ENCODE measurements at regions not wholly inside any gene's neighbourhood (a gene's known extent, or its start where the extent isn't known, plus 50 kb on each side); places are given as distances from the start of the nearest gene placed in this dataset.

DNA sequence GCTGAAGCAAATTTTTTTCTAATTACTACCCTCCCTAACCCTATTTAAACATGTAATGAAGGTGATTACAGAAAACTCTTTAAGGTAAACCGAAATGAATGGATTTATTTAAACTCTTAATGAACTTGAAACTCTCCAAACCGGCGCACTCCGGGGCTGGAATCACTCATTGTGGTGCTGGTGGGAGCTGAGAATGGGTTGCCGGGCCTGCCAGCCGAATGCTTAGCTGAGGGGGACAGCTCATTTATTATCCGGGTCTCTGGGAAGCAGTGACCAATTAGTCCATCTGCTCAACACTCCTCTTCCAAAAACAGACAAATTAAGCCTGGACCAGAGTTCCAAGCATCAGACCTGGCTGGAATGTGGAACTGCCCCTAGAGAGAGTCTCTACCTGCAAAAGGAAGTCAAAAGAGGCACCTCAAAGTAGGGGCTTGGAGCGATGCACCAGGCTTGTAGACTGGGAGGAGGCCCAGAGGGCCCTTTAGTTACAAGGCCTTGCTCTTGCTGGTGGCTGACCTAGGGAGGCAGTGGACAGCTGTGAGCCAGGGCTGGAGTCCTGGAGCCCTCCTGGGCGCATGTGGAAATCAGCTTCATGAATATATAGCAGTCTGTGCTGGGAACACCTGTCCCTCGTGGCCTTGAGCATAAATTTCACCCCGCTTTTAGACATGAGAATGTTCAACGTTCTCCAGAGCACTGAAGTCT lies 320.7 kb downstream of the AJAP1 start:
- DNase-seq (ENCODE audit: low read depth in 2 of 2, low spot score in 1 of 2), result no peak

DNA sequence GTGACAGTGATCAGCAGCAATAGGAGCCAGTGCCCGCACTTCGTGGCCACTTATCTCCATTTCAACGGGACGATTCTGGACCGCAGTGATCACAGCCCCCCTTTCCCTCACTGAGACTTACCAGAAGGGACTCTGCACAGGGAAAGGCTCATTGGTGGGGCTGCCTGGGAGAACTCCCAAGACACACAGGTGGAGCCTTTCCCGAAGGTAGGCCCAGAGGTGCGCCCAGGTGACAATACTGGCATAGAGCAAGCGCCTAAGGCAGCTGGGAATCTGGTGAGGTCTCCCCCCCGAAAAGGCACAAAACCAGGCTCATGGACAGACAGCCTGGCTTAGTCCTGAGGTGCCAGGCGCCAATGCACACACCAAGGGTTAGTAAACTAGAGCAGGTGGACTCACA lies 318.9 kb downstream of the AJAP1 start:
- DNase-seq (ENCODE audit: low read depth in 2 of 2, low spot score in 1 of 2), result no peak

DNA sequence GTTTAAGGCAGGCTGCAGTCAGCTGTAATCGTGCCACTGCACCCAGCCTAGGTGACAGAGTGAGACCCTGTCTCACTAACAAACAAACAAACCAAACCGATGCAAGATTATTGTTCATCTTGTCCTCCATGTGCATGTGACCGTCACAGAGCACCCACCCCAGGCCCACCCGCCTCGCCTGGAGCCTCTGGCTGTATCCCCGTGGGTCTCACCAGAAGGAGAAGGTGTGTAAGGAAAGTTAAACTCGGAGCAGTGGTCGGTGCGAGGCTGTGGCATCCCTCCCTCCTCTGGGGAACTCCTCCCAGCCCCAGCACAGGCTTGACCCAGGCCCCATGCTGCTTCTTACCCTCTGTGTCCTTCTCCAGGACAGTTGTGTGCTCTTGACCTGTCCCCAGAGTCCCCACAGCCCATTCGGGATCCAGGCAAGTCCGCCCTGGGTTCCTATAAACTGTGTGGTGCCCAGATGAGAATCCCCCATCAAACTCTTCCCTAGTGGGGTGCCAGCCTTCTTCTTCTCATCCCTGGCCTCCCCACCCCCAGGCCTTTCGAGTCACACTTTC lies 318.4 kb downstream of the AJAP1 start:
- DNase-seq (ENCODE audit: low read depth in 2 of 2, low spot score in 1 of 2), result no peak

GRCh38 chr1:4971666-4972065 lies 317.3 kb downstream of the AJAP1 start:
- DNase-seq (ENCODE audit: low read depth in 2 of 2, low spot score in 1 of 2), result no peak

GRCh38 chr1:4970532-4970931 lies 316.1 kb downstream of the AJAP1 start:
- no peak for DNase-seq (ENCODE audit: low read depth in 2 of 2, low spot score in 1 of 2)

DNA sequence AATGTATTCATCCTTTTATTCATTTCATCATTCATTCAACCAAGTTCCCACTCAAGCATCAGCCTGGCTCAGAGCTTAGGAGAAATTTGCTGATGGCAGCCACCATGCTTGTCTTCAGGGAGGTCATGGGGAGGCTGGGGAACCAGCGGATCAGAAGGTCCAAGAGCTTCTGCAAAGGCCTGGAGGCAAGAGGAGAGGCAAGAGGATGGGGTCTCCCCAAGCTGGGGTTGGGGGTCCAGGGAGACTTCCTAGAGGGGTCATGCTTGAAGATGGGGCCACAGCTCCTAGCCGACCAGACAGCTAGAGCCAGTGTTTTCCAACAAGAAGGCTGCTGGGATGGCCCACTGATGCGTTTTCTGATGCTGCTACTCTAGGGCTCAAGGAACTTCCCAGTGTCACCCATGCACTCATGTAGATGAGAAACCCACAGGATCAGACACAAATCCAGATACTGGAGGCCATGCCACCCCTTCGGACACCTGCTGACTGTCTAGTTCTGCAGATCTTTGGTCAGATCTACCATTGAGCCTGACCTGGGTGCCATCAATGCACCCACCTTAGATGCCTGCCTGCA lies 315.2 kb downstream of the AJAP1 start:
- DNase-seq (ENCODE audit: low read depth in 2 of 2, low spot score in 1 of 2), result no peak

DNA sequence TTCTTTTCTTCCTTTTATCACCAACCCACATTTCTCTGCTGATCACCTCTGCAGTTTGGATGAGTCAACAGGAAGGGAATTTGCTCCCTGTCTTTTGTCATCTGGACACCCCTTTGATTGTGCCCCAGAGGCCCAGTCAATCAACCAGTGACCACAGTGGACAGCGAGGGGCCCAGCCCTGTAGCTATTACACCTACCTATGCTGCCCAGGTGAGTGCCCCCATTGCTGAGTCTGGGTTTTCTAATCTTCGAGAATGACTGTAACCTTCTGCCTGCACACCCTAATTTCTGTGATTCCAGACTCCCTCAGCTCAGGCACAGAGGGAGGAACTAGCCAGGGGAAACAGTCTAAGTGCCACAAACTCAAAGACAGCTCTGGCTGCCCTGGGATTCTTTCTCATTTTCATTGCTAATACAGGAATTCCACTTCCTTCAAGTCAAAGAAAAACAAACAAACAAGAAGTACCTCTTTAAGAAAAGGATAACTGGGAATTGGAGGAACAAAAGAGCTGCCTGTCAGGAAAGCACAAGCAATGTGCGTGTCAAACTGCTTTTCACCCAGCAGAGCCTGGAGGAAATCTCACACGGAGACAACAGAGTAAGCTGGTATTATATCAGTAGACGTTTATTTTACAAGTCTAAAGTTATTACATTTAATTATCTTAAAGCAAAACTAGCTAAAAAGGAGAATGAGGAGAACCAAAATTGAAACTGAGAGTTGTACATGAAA lies 311.1 kb downstream of the AJAP1 start:
- no peak for DNase-seq (ENCODE audit: low read depth in 2 of 2, low spot score in 1 of 2)

DNA sequence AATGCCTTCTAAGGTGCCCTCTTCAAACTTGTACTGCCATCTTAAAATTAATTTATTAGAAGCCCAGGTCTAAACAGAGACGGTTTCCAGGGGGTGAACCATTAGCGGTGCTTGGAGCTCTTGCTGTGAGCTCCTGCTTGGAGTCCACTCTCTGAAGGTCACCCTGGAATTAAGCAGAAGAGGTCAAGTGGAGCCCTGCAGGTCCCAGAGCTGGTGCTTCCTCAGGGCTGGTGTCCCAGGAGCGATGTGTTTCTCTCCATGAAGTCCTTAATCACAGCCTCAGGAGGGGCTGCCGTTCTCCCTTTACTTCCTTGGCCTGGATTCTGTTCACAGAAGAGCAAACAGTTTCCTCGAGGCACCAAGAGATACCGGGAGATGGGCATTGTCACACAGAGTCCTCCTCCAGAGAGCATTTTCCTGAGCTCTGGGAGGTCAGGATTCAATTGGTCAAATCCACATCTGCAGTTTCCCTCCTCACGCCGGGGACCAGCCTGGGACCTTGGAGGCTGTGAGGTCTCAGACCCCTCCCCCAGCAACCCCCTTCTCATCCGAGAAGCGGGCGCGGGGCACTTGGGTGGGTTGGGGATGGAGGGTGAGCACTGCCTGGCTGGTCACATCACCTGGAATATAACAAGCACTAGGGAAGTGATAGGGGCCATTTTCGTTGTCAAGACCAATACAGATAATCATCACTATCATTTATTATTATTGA lies 310.4 kb downstream of the AJAP1 start:
- no peak for DNase-seq (ENCODE audit: low read depth in 2 of 2, low spot score in 1 of 2)

GRCh38 chr1:4963251-4963650 lies 308.8 kb downstream of the AJAP1 start:
- no peak for DNase-seq (ENCODE audit: low read depth in 2 of 2, low spot score in 1 of 2)

DNA sequence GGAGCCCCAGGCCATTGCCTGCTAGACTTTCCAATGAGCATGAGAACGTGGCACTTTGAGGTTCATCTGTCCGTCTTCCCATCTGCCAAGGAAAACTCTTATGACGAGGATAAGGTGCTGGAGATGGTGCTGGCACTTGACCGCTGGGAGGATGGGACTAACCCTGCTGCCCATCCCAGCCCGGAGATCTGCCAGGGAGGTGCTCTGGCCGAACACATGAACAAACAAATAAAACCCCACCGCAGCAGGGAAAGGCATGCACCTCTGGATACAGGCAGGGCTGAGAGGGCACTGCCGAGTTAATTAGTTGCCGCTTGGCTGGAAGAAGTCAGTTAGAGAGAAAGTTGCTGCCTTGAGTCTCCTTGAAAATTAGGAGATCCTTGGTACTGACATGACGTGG lies 308.4 kb downstream of the AJAP1 start:
- DNase-seq (ENCODE audit: low read depth in 2 of 2, low spot score in 1 of 2), result no peak

DNA sequence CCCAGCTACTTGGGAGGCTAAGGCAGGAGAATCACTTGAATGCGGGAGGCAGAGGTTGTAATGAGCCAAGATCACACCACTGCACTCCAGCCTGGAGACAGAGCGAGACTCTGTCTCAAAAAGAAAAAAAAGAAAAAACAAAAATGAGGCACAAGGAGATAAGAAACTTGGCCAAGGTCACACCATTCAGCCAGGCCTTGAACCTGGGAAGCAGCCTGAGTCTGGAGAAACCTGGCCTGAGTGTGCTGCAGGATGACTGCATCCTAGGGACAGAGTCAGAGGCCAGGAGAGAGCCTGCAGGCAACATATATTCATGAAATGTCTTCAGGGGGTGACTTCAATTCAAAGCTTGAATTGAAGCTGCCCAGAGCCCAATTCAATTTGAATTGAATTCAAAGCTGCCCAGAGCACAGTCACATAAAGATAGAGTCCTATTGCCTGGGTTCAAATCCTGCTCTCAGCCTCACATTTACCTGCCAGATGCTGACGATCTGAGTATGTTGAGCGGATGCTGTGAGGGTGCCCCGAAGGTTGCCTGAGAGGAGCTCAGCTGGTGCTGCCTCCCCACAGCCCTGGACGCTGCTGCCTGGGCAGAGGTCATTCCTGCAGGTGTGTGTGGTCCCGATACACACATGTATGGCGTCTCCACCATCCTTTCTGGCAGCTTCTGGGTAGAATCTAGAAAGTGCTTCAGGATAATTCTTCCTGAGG lies 307.7 kb downstream of the AJAP1 start:
- DNase-seq (ENCODE audit: low read depth in 2 of 2, low spot score in 1 of 2), result no peak

DNA sequence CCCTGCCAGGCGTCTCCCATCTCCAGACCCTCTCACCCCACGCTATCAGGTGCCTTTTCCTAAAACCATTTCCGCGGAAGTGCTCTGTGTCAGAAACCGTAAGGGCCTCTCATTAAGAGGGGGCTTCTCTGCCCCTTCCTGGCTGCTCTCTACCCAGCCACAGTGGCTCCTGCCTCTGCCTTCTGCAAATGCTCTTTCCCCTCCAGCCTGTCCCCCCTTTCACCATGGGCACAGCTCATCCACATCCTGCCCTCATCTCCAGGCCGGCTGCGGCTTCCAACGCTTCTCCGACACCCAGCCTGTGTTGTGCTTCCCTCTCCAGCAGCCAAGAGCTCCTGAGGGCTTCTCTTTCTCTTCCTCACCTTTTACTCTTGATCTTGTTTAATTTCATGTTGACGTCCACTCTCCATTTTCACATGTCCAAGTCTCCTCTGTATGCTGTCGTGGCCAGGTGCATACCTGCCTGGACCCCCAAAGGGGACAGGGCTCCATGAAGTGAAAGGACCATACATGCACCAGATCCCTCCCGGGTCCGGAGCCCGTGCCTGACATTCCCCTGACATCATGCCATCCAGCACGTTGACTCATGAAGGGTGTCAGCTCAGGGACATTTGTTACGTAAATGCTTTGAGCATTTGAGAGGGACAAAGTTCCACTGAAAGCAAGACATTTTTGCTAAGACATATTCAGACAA lies 306.5 kb downstream of the AJAP1 start:
- no peak for DNase-seq (ENCODE audit: low read depth in 2 of 2, low spot score in 1 of 2)

DNA sequence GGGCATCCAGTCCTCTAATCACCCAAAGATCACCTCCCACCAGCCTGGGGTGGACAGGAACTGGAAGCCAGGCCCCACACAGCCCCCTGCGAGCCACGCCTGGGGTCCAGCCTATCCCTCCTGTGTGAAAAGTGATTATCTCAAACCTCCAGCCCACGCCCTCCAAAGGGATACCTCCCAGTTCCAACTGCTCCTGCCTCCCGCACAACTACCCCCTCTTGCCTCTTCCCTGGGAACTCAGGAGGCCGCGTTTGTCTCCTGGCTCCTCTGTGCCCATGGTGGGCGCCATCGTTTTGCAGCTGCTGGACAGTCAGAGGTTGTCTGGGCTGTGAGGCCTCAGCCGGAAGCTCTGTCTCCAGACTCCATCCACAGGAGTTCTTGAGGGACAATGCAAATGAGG lies 305.9 kb downstream of the AJAP1 start:
- DNase-seq (ENCODE audit: low read depth in 2 of 2, low spot score in 1 of 2), result no peak

DNA sequence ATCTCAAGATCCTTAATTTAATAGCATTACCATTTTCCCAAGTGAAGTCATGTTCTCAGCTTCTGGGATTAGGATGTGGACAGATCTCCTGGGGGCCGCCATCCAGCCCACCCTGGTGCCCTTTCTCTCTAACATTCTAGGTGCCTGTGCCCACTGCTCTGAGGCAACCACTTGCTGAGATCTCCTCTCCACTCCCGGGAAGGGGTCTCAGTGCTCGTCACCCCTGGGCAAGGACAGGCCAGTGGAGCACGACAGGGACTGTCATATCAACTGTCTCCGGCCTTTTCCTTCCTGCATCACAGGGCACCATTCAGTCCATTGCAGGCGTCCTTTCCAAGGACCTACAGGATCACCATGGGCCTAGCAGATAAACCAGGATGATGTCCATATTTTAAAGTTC lies 304.8 kb downstream of the AJAP1 start:
- DNase-seq (ENCODE audit: low read depth in 2 of 2, low spot score in 1 of 2), result no peak

DNA sequence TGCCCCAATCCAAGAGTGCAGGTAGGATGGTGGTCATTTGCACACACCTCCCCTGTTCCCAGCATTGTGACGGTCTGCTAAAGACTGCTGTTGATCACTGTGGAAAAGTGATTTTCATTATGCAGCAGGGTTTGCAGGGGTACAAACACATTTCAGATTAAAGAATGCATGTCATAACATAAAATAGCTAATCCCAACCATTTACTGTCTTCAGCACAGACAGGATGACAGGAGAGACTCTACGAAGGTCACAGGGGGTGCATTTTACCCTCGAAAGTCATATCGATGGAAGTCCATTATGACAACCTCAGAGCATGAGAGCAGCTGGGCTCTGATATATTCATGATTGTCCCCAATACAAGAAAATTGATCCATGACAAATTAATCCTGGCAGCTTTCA lies 302.6 kb downstream of the AJAP1 start:
- DNase-seq (ENCODE audit: low read depth in 2 of 2, low spot score in 1 of 2), result no peak

DNA sequence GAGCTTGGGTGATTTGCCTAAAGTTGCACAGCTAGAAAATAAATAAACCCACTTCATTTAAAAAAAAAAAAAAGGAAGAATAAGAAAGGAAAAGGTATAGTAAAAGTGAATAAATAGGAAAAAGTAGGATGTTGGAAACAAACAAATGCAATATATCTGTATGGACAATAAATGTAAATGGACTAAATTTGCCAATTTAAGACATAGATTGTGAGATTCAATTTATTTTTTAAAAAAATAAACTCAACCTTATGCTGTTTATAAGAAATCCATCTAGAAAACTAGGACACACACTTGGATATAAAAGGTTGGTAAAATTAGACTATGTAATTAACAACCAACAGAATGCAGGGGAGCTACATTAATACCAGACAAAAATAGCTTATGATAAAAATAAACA lies 300.0 kb downstream of the AJAP1 start:
- no peak for DNase-seq (ENCODE audit: low read depth in 2 of 2, low spot score in 1 of 2)

- no peak for DNase-seq (ENCODE audit: low read depth in 2 of 2, low spot score in 1 of 2)
Measured at GRCh38 chr1:4951601-4952000, 297.2 kb downstream of the AJAP1 start.

- DNase-seq (ENCODE audit: low read depth in 2 of 2, low spot score in 1 of 2), result no peak
Measured at GRCh38 chr1:4946343-4946742, 291.9 kb downstream of the AJAP1 start.

DNA sequence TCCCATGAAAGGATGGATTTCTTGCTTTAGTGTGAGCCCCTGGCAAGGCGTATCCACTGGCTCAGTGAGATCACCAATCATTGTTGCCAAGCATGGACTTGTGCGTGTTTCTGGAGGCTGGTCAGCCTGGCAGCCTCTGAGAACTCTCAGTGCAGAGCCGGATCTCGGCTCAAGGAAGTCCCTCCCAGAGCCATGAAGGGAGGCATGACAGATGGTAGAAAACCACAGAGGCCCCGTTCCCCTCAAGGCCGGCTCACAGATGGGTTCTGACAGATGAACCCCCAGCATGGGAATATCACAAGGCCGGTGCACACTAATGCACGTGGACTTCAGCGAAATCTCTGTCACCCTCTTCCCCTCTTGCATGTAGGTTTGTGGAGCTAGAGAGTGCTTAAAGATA lies 290.5 kb downstream of the AJAP1 start:
- DNase-seq (ENCODE audit: low read depth in 2 of 2, low spot score in 1 of 2), result no peak

DNA sequence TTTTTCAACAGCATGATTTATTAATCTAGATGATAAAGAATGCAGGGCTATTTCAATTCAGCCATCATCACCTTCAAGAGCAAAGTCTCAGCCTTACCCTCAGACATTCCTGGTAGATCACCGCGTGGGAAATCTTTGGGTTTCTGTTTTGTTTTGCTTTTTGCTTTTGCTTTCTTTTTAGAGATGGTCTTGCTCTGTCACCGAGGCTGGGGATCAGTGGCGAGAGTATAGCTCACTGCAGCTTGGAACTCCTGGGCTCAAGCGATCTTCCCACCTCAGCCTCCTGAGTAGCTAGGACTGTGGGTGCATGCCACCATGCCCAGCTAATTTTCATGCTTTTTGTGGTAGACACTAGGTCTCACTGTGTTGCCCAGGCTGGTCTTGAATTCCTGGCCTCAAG lies 289.7 kb downstream of the AJAP1 start:
- no peak for DNase-seq (ENCODE audit: low read depth in 2 of 2, low spot score in 1 of 2)

Measured in stimulated activated CD8-positive, alpha-beta memory T cell treated with anti-CD3 and anti-CD28 coated beads, Interleukin-4, amount 100 ng/mL, for 4 hours (primary cell).